HPDE6-E6E7 (cell line): ENCODE measurements at regions not wholly inside any gene's neighbourhood (a gene's known extent, or its start where the extent isn't known, plus 50 kb on each side); places are given as distances from the start of the nearest gene placed in this dataset.

ENCODE experiments used
- DNase-seq: peaks from one replicate; pipeline ENCODE4 v3.0.0; 2011; ENCODE audit warnings: missing footprints; ENCODE audit errors: extremely low spot score

- no peak for DNase-seq
Measured at GRCh38 chr10:69740126-69740525, 61.6 kb upstream of the COL13A1 start.

- DNase-seq: no peak
Measured at GRCh38 chr10:69741252-69741651, 60.5 kb upstream of the COL13A1 start.

GRCh38 chr10:69741671-69742355 lies 59.9 kb upstream of the COL13A1 start:
- no peak for DNase-seq

GRCh38 chr10:69742356-69742695 lies 59.4 kb upstream of the COL13A1 start:
- DNase-seq: no peak

DNA sequence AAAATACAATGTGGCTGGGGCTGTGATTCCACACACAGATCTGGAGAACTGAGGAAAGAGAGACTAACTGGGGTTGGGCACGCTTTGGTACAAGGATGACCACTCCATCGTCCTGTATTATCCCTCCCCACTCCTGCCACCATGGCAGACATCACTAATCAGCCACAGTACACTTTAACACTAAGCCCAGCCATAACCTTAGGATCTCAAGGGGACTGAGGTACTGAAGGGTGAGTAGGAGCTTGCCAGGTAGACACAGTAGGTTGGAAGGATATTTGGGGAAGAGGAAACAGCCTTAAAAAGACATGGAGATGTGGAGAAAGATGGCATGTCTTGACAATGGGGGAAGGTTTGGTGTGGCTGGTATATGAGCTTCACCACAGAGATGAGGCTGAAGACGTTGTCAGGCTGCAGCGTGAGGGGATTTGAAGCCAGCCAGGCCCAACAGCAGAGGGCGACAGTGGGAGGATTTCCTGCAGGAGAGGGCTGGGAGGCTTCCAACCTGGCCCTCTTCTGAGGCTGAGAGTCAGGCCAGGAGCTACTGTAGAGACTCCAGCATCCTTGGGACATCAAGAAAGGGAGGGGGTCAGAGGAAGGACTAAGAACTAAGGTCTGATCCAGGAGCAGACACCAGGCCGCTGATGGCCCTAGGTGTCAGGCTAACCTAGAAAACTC lies 58.6 kb upstream of the COL13A1 start:
- no peak for DNase-seq

DNA sequence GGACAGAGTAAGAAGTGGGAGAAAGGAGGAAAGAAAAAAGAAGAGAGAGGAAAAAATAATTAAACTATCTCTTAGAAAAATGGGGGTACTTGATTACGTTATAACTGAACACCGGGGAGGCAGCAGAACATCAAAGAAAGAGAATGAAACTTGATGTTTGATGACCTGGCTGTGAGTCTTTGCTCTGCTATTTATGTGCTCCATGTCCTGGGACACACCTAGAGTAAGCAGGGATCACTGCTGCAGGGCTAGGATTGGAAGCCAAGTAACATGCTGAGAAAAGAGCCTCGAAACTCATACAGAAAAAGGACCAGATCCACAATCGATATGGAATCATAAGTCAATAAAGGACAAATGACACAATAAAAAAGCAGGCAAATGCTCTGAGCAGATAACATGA lies 56.7 kb upstream of the COL13A1 start:
- DNase-seq: no peak

GRCh38 chr10:69745698-69746097 lies 56.0 kb upstream of the COL13A1 start:
- DNase-seq: no peak

- DNase-seq: no peak
Measured at GRCh38 chr10:69747179-69747578, 54.5 kb upstream of the COL13A1 start.

GRCh38 chr10:69748621-69749020 lies 53.1 kb upstream of the COL13A1 start:
- DNase-seq: no peak

- DNase-seq: no peak
Measured at GRCh38 chr10:69749178-69750010, 52.3 kb upstream of the COL13A1 start.

DNA sequence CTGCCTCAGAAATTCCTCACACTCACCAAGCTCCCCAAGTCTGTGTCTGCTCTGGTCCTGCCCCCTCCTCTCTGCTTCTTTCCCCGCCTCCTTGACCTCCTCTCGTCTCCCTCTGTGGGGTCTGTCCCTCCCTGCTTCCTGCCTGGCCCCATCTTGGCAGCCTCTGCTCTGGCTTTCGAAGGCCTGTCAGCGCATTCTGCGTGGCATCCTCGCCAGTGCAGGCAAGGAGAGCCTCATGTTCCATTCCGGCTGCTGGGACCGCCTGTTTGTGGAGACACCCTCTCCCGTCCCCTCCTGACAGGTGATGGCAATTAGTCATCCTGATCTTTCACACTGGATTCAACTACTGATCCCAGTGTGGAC lies 51.7 kb upstream of the COL13A1 start:
- DNase-seq: no peak

GRCh38 chr10:69750725-69751124 lies 51.0 kb upstream of the COL13A1 start:
- no peak for DNase-seq

- DNase-seq: no peak
Measured at GRCh38 chr10:69751214-69751613, 50.5 kb upstream of the COL13A1 start.
